ENCODE measurements at regions not wholly inside any gene's neighbourhood (a gene's known extent, or its start where the extent isn't known, plus 50 kb on each side); places are given as distances from the start of the nearest gene placed in this dataset.

GRCh38 chr7:26097837-26098668, 53.9 kb upstream of the NFE2L3 start:
- TF ChIP-seq POLR2A (IDR thresholded peaks at IDR 0.05) (no peak), CTCF (IDR thresholded peaks at IDR 0.05) (no peak)
- ATAC-seq (no peak), DNase-seq (no peak)
- H3K27me3 ChIP-seq, result no peaks in the 10 kb centered on the region
- H3K4me3 ChIP-seq, result no peak overlapping the region
- H3K36me3 ChIP-seq, result no peaks in the 10 kb centered on the region
- 86% methylated on average over 7 of the region's 7 CpGs for WGBS (ENCODE audit: insufficient coverage, low coverage, low lambda C conversion rate, missing lambda C conversion rate)
- no peaks in the 10 kb centered on the region for H3K9me3 ChIP-seq
- H3K27ac ChIP-seq, result no peak overlapping the region
- intact Hi-C loops (cut with DNase I), result loop anchor here in 1 of 2 donors (10.0 kb wide), 1 partner anchor 267 kb away; no protein-coding TSS in a partner anchor
- H3K4me1 ChIP-seq, result no peaks in the 10 kb centered on the region

- intact Hi-C loops (cut with DNase I), result loop anchor here in 1 of 2 donors (10.0 kb wide), 1 partner anchor 266 kb away; no protein-coding TSS in a partner anchor
- H3K9me3 ChIP-seq, result no peaks in the 10 kb centered on the region
- TF ChIP-seq POLR2A (IDR thresholded peaks at IDR 0.05) (no peak), CTCF (IDR thresholded peaks at IDR 0.05) (no peak)
- DNase-seq (no peak), ATAC-seq (no peak)
- H3K27ac ChIP-seq, result no peak overlapping the region
- H3K36me3 ChIP-seq, result no peaks in the 10 kb centered on the region
- no peaks in the 10 kb centered on the region for H3K4me1 ChIP-seq
- H3K27me3 ChIP-seq, result no peaks in the 10 kb centered on the region
- WGBS (ENCODE audit: insufficient coverage, low coverage, low lambda C conversion rate, missing lambda C conversion rate), result 73% methylated on average over 4 of the region's 7 CpGs
- H3K4me3 ChIP-seq, result no peak overlapping the region
Measured at GRCh38 chr7:26099236-26099635, 52.8 kb upstream of the NFE2L3 start.

DNA sequence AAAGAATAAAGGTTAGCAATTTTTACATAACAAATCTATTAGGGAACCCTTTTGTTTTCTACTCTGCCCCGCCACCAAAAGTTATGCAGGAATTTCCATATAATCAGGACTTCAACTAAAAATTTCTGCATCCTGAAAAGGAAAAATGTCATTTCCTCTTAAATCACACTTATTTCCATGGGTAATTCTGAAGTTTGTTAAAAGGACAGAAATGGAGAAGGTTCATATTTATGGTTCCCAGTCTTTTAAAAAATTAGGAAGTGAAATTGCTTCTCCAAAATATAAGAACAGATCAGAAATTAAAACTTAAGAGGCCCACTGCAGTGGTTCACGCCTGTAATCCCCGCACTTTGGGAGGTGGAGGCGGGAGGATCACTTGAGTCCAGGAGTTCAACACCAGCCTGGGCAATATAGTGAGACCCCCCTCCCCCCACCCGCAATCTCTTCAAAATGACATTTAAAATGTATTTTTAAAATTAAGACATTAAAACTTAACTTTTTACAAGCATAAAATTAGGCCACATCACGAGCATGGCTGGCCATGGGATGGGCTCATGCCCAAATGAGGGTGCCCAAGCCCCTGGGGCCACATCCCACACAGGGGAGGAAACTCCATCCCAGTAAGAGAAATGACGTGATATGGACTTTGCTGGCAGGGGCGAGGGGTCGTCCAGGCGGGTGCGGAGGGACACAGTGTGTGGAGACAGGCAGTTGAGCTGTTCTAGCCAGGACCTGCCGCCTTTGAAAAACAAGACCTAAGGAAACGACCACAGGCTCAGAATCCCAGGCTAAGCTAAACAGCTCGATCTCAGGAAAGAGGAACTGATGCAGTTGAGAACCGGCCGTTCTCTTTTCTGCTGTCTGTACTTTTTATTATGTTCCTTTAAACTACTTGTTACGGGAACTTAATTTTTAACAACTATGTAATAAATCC, 51.3 kb upstream of the NFE2L3 start:
- 71% methylated on average over 14 of the region's 17 CpGs for WGBS (ENCODE audit: insufficient coverage, low coverage, low lambda C conversion rate, missing lambda C conversion rate)
- Histone ChIP-seq H3K27ac (no peak overlapping the region), H3K4me1 (no peaks in the 10 kb centered on the region), H3K4me3 (no peak overlapping the region), H3K27me3 (no peaks in the 10 kb centered on the region), H3K36me3 (no peaks in the 10 kb centered on the region), H3K9me3 (no peaks in the 10 kb centered on the region)
- intact Hi-C loops (cut with DNase I), result no loop called here
- DNase-seq, result no peak
- TF ChIP-seq POLR2A (IDR thresholded peaks at IDR 0.05) (no peak), CTCF (IDR thresholded peaks at IDR 0.05) (no peak)
- peak in 3 of 4 donors; percentile 23 to 60 (median 42) for ATAC-seq

- no peak for TF ChIP-seq POLR2A (IDR thresholded peaks at IDR 0.05)
- TF ChIP-seq CTCF (IDR thresholded peaks at IDR 0.05), result no peak
- Histone ChIP-seq H3K9me3 (no peaks in the 10 kb centered on the region), H3K4me1 (no peaks in the 10 kb centered on the region), H3K4me3 (no peak overlapping the region), H3K27me3 (no peaks in the 10 kb centered on the region), H3K36me3 (no peaks in the 10 kb centered on the region), H3K27ac (no peak overlapping the region)
- intact Hi-C loops (cut with DNase I), result no loop called here
- ATAC-seq (peak in 3 of 4 donors; percentile 48 to 72 (median 69)), DNase-seq (no peak)
- WGBS (ENCODE audit: insufficient coverage, low coverage, low lambda C conversion rate, missing lambda C conversion rate), result 28% methylated on average over 16 of the region's 16 CpGs
Measured at GRCh38 chr7:26101361-26102151, 50.4 kb upstream of the NFE2L3 start.
